ENCODE measurements at regions not wholly inside any gene's neighbourhood (a gene's known extent, or its start where the extent isn't known, plus 50 kb on each side); places are given as distances from the start of the nearest gene placed in this dataset.

DNA sequence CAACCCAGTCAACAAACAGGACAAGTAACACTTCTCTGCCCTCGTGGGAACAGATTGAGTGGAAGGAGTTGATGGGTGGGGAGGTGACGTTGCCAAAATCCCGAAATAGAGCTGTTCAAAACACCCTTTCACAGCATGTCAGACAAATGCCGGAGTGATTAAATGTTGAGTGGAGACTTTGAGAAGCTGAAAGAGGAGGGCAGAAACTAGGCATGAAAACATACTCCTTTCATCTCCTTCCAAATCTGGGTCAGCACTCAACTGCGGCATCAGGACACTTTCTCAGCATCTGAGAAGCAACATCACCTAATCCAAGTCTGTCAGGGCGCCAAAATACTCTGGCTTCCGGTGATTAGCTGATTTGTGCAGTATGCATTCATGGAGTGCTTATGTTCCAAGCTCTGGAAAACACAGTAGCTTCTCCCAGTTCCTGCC lies 51.5 kb upstream of the MRI1 start:
- intact Hi-C loops (cut with DNase I): no loop called here
- Histone ChIP-seq H3K36me3 (no peaks in the 10 kb centered on the region), H3K27ac (no peak overlapping the region), H3K9me3 (peaks cover 0 to 11% of the 10 kb centered on the region in 2 donors), H3K4me3 (no peak overlapping the region), H3K4me1 (no peaks in the 10 kb centered on the region), H3K27me3 (peaks cover 0 to 6% of the 10 kb centered on the region in 2 donors)
- no peak for ATAC-seq
- TF ChIP-seq, protein P1, sequence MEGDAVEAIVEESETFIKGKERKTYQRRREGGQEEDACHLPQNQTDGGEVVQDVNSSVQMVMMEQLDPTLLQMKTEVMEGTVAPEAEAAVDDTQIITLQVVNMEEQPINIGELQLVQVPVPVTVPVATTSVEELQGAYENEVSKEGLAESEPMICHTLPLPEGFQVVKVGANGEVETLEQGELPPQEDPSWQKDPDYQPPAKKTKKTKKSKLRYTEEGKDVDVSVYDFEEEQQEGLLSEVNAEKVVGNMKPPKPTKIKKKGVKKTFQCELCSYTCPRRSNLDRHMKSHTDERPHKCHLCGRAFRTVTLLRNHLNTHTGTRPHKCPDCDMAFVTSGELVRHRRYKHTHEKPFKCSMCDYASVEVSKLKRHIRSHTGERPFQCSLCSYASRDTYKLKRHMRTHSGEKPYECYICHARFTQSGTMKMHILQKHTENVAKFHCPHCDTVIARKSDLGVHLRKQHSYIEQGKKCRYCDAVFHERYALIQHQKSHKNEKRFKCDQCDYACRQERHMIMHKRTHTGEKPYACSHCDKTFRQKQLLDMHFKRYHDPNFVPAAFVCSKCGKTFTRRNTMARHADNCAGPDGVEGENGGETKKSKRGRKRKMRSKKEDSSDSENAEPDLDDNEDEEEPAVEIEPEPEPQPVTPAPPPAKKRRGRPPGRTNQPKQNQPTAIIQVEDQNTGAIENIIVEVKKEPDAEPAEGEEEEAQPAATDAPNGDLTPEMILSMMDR (IDR thresholded peaks at IDR 0.05): no peak
- peak in 1 of 4 donors; percentile 17 for DNase-seq

DNA sequence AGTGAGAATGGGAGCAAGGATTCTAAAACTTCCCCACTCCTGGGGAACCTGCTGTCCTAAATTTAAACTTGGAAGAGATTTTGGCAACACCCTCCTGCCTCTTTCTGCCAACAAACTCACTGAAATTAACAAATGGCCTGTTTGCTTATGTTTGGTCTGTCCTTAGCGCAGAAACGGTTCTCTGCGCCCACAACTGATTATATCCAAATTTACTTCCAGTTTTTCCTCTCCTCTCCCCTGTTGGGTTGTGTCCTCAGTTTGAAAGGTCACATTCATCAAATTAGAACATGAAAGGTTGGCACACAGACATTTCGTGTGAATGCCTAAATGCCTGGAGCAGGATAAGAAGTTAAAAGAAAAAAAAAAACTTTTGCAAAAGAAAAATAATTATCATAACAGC lies 56.4 kb upstream of the MRI1 start:
- H3K4me1 ChIP-seq: no peaks in the 10 kb centered on the region
- peaks cover 0 to 4% of the 10 kb centered on the region in 2 donors for H3K9me3 ChIP-seq
- DNase-seq (peak in 1 of 4 donors; percentile 12), ATAC-seq (no peak)
- no peak overlapping the region for H3K27ac ChIP-seq
- no peaks in the 10 kb centered on the region for H3K27me3 ChIP-seq
- no peak overlapping the region for H3K4me3 ChIP-seq
- TF ChIP-seq, protein P1 (IDR thresholded peaks at IDR 0.05): no peak
- intact Hi-C loops (cut with DNase I): no loop called here
- no peaks in the 10 kb centered on the region for H3K36me3 ChIP-seq

DNA sequence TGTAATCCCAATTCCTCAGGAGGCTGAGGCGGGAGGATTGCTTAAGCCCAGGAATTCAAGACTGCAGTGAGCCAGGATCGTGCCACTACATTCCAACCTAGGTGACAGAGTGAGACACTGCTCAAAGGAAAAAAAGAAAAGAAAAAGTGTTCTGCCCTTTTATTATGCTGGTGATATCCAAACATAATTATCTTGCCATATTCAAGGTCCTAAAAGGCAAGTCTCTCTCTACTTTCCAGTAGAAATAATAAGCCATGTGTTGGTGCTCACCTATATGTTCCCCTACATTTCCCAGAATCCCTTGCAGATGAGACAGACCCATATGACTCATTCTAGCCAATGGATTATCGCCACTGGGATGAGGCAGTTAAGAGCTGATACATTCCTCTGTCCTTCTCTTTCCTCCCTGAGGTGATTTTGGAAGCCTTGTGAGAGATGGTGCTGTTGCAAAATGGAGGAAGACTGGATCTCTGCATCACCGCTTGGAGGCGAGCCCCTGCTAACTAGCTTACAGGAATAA lies 58.3 kb upstream of the MRI1 start:
- intact Hi-C loops (cut with DNase I): no loop called here
- Histone ChIP-seq H3K4me3 (no peak overlapping the region), H3K9me3 (peaks cover 0 to 4% of the 10 kb centered on the region in 2 donors), H3K27me3 (peaks cover 0 to 18% of the 10 kb centered on the region in 2 donors), H3K36me3 (no peaks in the 10 kb centered on the region), H3K4me1 (no peaks in the 10 kb centered on the region), H3K27ac (no peak overlapping the region)
- no peak for ATAC-seq
- TF ChIP-seq, protein P1 (IDR thresholded peaks at IDR 0.05): no peak
- no peak for DNase-seq

DNA sequence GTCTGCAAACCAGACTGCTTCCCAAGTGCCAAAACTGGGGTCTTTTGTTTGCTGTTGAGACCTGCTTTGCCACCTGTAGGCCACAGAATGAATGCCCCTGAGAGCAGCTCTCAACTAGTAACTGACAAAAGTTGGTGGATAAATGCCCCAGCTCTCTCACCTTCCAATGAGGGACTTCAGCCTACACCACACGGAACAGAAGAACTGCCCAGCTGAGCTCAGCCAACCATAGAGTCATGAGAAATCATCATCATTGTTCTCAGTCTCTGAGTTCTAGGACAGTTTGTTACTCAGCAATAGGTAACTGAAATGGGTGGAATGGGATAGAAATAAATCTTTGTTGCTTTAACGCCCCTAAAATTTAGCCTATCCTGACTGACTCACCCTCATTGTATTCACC lies 59.1 kb upstream of the MRI1 start:
- H3K27ac ChIP-seq: no peak overlapping the region
- H3K9me3 ChIP-seq: peaks cover 0 to 4% of the 10 kb centered on the region in 2 donors
- H3K4me1 ChIP-seq: no peaks in the 10 kb centered on the region
- TF ChIP-seq, protein P1 (IDR thresholded peaks at IDR 0.05): no peak
- H3K4me3 ChIP-seq: no peak overlapping the region
- DNase-seq: no peak
- H3K27me3 ChIP-seq: peaks cover 0 to 23% of the 10 kb centered on the region in 2 donors
- ATAC-seq: no peak
- intact Hi-C loops (cut with DNase I): no loop called here
- H3K36me3 ChIP-seq: no peaks in the 10 kb centered on the region

DNA sequence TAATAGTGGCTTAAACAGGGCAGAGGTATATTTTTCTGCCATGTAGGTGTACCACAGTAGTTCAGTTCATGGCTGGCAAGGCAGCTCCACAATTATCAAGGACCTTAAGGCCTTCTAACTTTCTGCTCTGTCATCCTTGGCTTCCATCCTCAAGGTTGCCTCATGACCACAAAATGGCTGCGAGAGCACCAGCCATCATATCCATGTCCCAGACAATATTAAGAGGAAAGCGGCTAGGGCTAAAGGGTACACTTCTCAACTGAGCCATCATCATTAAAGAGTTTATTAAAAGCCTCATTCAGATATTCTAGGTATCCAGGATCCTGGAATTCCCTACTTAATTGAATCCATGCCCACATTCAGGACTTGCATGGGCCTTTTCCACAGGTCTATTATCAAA lies 62.7 kb upstream of the MRI1 start:
- DNase-seq (no peak), ATAC-seq (no peak)
- H3K36me3 ChIP-seq: no peaks in the 10 kb centered on the region
- TF ChIP-seq, protein P1 (IDR thresholded peaks at IDR 0.05): no peak
- H3K27me3 ChIP-seq: peaks cover 0 to 34% of the 10 kb centered on the region in 2 donors
- intact Hi-C loops (cut with DNase I): no loop called here
- no peak overlapping the region for H3K4me3 ChIP-seq
- H3K4me1 ChIP-seq: no peaks in the 10 kb centered on the region
- no peak overlapping the region for H3K27ac ChIP-seq
- H3K9me3 ChIP-seq: peaks cover 0 to 4% of the 10 kb centered on the region in 2 donors

Data from left lung (tissue), 4 donors.